Renal cortex interstitium (tissue), 11 donors: ENCODE measurements at regions not wholly inside any gene's neighbourhood (a gene's known extent, or its start where the extent isn't known, plus 50 kb on each side); places are given as distances from the start of the nearest gene placed in this dataset.
A peak's percentile ranks its signal among the peaks of the same experiment; 100 is the strongest.
"Not testable (repeated sequence)": the region's sequence is repeated elsewhere in the genome, so short reads cannot be mapped to it uniquely, and the experiment has no call there.

Experiments used
- DNase-seq, 11 donors: peaks; one replicate each; pipeline ENCODE4 v3.0.0-alpha.2; 2013; ENCODE audit warnings: low read depth in 9 of 11, low spot score in 4 of 11; ENCODE audit errors: extremely low read depth in 1 of 11

DNA sequence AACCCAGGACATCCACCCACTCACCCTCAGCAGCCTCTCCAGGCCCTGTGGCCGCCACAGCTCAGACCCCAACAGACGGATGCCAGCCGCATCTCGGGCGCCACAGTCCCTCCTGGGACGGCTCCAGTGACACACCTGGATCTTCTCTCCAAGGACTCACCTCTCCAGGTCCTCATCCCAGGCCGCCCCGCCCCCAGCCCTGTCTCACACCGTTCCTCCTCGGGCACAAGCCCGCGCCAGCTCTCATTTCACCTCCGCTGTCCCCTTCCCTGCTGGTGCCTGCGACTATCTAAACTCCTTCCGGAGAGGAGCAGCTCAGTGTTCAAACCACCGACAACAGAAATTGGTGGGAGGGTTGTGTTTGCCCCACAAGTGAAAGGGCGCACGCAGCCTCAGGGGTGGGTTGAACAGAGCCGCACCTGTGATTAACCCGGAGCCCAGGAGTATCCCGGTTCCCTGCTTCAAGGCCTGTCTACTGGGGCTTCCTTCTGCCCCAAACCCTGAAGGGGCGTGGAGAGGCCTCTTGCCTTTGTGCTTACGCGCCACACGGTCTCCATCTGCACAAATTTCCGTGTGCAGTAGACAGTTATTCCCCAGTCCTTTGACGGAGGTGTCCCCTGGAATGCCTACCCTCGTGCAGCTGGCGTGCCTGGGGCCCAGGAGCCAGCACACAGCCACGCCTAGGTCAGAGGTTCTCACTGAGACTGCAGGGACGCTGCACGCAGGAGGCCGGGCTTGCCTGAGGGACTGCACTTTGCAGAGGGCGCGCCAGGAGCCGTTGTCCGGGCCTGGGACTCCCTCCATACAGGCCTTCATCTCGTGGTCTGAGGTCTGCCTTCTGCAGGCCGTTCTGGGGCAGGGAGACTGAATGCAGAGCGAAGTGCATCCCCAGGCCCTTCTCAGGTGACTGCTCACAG, 232.7 kb downstream of the DLL1 start:
- DNase-seq, result no peak

DNA sequence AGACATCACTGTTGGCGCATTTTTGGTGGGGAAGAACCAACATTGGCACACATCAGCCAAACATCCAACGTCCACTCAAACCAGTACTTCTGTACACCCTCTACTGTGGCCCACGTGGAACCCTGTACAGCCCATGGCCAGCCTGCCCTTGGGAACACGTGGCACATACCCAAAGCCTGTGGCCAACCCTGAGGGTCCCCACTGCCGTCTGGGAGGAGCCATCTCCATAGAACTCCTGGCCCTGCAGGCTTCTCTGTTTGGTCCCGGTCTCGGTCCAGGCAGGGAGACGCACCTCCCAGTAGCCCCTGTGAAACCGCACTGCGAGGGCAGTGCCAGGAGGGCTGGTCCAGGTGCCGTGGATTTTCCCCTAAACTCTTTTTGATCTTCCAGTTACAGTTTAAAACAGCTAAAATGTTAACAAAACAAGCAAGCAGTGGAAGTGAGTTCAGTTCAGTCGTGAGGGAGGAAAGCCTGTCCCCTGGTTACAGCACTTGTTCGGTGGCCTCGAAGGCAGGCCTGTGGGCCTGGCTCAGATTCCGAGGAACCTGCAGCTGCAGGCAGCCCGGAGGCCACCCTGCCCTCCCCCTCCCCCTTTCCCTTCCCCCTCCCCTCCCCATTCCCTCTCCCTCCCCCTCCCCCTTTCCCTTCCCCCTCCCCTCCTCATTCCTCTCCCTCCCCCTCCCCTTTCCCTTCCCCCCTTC, 233.7 kb downstream of the DLL1 start:
- no peak for DNase-seq

DNA sequence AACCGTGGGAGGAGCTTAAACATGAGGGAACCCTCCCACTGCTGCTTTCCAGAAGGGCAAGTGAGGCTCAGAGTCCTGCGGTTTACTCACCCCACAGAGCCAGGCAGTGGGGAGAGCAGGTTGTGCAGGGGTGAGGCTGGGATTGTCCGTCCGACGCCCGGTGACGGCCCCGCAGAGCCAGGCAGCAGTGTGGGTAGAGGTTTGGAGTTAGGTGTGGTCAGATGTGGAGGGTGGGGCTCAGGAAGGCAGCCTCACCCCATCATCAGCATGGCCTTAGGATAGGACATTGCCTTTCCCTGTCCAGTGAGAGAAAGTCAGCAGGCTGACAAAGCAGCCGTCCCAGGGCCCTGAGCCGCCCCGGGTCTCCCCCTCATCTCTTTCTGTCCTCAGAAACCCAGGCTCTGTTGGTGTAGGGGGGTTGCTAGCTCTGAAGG, 234.6 kb downstream of the DLL1 start:
- no peak for DNase-seq

DNA sequence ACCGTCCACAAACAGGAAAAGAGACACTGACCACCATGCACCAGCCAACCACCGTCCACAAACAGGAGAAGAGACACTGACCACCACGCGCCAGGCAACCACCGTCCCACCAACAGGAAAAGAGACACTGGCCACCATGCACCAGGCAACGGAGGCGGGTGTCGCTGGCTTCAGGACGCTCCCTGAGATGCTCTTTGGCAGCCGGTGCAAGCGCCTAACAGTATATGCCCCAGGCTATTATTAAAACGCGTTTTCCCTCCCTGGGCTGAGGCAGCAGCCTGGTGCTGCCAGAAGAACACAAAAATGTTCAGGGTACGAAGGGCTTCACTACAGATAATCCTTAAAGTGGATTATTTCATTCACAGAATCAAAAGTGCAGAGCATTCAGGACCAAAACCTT, 235.1 kb downstream of the DLL1 start:
- not testable (repeated sequence) for DNase-seq

DNA sequence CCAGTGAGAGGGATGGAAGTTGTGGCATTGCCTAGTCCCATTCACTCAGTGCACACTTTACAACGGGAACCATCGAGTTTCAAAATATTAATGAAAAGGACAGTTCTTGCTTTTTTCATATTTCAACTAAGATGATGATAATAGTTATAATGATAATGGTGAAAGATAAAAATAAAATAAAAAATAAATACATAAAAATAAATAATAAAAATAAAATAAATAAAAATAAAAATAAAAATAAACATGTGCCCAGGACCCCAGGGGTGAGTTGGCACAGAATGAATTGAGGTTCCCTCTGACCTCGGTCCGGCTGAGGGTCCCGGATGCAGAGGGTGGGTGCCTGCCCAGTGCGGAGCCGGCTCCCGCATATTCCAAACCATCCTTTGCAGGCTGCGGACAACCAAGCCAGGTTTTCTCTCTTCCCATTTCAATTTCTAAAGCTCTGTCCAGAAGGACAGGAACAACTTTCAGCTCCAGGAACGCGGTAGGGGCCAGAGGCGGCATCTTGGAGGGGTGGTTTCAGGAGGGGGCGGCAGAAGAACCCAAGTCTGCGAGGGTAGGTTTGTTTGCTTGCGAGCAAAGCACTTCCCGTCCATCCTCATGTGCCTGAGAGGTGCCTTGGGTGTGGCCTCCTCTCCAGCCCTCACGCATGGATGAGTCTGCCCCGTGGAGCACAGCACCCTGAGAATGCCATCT, 236.8 kb downstream of the DLL1 start:
- DNase-seq, result no peak

DNA sequence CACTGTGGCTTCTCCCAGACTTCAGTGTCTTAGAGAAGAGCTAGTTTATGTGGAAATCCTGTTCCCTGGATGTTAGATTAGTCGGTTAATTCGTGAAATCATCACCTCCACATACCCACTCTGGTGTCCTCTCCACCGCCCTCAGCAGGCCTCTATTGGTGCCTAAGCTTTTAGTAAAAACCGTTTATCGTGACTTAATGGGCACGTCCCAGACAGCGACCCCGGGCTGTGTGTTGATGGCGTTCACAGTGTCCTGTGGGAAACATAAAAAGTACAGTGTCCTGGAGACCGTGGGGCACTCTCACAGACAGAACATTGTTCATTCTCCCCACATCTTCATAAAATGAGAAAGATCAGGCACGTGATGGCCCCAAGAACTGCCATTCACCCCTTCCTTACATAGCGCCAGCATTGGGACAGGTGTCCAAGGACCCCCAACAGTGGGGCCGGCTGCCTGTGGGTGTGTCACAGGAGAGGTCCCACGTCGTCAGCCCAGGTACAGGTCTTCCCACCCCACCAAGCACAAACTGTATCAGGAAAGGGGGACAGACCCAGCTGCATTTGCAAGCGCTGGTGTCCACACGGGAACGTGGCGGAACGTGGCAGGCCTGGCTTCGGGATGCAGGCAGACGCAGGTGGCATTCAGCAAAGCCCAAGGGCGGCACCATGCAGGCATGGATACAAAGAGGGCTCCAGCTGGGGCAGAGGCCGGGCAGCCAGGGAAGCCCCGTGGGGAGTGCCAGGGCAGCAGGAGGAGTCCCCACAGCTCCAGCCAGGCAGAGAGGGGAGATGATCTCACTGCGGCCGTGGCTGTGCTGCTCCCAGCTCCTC, 237.7 kb downstream of the DLL1 start:
- DNase-seq, result no peak

DNA sequence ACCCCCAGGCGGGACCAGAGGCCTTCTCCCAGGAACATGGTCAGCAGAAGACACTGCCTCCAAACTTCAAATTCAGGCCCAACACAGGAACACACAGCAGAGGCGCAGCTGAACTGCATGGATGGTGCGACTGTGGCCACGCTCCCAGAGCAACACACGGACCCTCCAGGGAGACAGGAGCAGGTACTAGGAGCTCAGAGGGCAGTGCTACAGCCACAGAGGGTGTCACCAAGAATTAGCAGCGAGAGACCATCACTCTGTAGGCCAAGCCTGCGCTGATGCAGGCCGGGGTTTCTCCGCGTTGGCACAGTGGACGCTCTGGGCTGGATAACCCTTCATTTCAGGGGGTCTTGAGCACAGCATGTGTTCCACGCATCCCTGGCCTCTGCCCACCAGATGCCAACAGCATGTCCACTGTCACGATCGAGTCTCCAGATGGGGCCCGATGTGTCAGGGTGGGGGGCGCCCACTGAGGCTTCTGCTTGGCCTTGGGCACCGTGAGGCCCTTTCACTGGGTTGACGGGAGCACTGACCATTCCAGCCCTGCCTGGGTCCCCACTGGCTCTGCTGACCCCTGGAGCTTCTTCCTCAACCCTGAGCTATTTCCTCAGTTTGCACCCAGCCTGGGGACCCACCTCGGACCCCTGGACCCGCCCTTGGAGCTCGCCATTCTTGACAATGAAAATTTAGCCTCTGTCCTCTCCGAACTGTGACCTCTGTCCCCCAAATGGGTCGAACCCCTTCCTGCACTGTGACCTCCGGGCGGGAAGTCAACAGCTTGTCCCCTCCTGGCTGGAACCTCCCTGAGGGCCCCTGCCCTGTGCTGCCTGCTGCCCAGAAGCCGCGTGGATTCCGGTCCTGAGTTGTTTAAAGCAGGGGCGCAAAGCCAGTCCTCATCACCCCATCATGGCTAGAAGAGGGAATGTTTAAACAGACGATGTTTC, 239.4 kb downstream of the DLL1 start:
- DNase-seq, result no peak

DNA sequence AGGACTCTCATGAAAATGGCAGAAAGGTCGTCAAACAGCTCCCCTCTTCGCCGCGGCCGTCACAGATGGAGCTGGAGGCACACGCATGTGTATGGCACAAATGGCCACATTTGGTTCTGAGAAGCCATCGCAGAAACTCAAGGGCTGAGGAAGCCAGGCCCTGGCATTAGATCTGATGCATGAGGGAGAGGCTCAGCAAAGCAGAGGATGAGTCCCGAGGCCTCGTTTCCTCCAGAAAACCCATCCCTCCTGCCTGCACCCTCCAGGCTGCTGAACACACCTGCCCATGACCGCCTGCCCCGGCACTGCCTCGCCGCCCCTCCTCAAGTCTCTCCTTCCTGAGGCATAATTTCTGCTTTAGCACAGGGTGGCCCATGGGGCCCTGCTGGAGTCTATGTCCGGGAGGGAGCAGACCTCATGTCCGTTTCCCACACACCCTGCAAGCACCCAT, 240.3 kb downstream of the DLL1 start:
- DNase-seq, result no peak

DNA sequence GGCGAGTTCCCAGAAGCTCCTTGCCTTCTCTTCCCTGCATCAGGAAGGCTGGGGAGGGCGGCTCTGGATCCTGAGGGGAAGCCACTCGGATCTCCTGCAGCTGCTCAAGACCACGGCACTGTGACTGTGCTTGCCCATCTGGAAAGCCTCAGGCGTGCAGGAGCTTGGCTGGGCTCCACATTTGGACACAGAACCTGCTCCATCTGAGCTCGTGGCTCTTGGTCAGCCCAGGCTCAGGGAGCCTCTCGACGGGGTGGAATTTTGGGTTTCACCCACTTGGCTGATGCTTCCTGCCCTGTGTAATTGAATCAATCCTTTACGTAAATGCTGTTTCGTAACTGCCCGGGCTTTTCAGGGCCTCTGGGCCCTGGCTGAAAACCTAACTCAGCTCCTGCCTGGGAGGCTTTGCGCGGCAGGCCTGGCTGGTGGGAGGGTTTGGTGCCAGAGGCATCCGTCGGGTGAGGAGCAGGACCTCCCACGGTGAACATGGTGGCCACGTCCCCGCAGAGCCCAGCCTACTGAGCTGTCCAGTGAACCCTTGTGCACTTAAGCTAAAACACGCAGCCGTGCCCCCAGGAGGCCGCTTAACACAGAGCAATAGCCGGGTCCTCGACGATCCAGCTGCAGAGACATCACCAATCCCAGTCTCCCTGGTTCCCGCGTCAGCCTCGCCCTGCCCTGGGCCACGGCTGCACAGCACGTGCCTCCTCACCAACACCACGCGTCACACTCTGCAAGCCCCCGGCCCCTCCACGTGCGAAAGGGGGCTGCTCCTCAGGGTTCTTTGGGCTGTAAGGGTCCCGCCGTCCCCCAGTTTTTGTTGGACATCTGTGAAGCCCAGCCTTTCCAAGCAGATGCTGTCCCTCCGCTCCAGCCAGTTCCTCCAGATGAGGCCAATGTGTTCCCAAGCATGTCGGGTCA, 241.0 kb downstream of the DLL1 start:
- DNase-seq, result peak in 9 of 11 donors; percentile 35 to 77 (median 61)

DNA sequence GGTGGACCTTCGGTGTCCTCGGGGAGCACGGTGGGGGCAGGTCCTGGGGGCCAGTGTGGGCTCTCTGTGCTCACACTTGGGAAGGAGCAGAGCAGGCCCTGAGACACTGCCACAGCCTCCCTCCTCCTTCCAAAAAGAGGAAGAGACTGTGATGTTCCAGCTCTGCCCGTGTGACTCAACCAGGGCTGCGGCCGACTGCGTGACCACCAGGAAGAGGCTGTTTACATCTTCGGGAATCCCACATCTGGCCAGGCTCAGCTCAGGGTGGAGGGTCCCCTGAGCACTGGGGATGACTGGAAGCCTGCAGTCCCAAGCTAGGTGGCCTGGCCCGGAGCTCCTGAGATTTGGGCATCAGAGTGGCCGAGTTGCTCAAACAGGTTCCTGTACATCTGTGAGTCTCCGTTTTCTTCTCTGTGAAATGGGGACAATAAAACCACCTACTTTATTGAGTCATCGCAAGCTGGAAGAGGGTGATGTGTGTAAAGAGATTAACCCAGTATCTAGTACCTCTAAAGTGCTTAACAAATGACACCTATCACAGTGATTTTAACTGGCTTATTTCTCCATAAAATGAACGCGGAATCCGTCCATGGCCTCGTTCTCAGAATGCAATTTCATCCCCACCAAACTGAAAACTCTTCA, 242.1 kb downstream of the DLL1 start:
- DNase-seq, result no peak

DNA sequence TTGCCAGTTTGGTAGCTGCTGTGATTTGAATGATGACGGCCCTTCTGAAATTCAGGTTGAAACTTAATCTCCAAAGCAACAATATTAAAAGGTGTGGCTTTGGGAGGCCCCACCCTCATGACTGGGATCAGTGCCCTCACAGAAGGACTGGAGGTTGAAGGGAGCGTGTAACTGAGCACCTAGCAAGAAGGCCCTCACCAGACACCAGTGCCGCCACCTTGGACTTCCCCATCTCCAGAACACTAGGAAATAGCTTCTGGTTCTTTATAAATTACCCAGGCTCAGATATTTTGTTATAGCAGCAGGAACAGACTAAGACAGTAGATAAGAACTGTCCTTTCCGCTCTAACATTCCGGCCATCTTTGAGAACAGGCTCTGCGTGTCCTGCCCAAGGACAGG, 243.1 kb downstream of the DLL1 start:
- DNase-seq, result no peak

DNA sequence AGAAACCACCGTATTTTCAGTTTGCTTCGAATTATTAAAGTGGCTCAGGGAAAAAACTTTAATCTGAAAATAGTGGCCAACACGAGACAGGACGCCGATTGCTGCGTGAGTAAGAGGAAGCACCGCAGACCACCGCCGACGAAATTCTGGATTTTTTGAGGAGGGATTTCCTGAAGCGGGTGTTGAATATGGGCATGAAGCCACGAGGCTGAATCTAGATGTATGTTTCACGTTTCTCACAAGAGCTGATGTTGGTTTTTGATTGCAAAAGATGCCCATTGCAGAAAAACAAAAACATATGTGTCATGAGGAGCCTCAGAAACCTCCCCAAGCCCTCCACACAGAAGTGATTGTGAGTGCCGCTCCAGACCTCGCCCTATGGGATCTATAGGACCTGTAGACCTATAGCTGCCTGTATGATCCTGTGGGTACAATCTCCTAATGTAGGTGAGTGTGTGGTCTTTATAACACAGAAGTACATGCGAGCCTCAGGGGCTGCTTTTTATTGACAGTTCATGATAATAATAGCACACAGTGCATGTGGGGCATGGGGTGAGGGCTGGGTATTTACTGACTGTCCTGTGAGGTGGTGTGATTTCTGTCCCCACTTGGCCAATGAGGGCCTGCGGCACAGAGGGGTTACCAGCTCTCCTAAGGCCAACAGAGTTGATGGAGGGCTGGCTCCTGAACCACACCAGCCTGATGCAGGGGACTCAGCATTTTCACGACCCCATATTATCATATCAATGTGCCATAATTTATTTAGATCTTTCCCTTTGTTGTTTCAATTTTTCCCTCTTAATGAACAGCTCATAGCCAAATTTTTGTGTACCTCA, 243.9 kb downstream of the DLL1 start:
- no peak for DNase-seq

DNA sequence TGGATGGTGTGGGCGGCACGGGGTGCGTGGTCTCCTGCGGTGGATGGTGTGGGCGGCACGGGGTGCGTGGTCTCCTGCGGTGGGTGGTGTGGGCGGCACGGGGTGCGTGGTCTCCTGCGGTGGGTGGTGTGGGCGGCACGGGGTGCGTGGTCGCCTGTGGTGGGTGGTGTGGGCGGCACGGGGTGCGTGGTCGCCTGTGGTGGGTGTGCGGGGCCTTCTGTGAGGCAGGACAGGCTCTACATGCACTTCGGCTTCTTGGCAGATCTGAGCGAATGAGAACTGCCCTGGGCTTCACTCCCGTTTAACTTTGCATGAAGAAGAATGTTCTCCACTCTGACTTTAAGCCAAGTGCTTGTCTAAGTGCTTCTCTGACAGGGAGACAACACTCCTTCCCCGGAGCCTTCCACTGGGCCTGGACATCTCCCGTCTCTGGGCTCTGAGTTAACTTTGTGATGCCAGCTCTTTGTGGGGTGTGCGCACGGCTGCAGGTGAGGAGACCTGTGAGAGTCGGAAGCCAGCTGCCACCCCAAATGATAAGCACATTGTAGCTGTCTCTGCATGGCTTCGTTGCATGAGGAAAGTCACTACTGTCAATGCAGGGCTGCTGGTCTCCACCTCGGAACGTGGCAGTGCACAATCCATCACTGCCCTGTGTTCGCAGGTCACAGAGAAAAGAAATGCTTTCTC, 244.8 kb downstream of the DLL1 start:
- no peak for DNase-seq

DNA sequence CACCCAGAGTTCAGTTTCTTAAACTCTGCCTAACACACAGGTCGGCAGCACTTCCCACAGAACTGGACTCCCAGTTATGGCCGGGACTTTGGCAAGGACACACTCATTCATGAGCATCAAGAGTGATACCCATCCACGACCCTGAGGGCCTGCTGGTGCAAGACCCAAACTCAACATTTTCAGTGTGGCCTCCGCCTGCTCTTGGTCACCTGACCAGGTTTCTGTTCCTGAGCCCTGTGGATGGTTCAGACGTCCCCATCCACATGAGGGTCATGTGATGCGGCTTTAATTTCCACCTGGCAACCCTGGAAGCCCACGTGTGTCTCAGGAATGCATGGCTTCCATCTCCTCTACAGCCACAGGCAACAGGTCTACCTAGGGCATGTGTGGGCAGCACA, 245.3 kb downstream of the DLL1 start:
- DNase-seq, result no peak
